ENCODE measurements at regions not wholly inside any gene's neighbourhood (a gene's known extent, or its start where the extent isn't known, plus 50 kb on each side); places are given as distances from the start of the nearest gene placed in this dataset.

DNA sequence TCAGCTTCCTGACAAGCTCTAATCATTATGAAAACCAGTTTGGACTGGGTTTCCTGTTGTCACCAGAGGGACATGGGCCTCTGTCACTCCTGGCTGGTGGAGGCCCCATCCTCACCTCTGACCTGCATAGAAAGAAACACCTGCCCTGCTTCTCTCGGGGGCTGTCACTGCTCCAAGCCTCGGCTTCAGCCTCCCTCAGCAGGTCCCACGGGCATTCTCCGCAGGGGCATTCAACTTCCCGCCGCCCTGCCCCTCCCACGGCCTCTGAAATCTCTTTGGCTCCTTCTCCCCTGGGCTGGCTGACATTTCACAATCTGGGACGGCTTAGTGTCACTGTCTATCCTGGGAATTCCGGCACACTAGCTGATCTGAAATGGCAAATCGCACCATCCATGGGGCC is 257.9 kb downstream of the CTTN start:
- TF ChIP-seq, protein P1, sequence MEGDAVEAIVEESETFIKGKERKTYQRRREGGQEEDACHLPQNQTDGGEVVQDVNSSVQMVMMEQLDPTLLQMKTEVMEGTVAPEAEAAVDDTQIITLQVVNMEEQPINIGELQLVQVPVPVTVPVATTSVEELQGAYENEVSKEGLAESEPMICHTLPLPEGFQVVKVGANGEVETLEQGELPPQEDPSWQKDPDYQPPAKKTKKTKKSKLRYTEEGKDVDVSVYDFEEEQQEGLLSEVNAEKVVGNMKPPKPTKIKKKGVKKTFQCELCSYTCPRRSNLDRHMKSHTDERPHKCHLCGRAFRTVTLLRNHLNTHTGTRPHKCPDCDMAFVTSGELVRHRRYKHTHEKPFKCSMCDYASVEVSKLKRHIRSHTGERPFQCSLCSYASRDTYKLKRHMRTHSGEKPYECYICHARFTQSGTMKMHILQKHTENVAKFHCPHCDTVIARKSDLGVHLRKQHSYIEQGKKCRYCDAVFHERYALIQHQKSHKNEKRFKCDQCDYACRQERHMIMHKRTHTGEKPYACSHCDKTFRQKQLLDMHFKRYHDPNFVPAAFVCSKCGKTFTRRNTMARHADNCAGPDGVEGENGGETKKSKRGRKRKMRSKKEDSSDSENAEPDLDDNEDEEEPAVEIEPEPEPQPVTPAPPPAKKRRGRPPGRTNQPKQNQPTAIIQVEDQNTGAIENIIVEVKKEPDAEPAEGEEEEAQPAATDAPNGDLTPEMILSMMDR (IDR thresholded peaks at IDR 0.05; ENCODE audit: poor library complexity) = no peak
- TF ChIP-seq EZH2 (IDR thresholded peaks at IDR 0.05; ENCODE audit: borderline replicate concordance) (no peak), EZH2phosphoT487 (IDR thresholded peaks at IDR 0.05; ENCODE audit: low read depth, severe bottlenecking, unreplicated experiment) (no peak)
